Hepatocyte (in vitro differentiated cells): ENCODE measurements at regions not wholly inside any gene's neighbourhood (a gene's known extent, or its start where the extent isn't known, plus 50 kb on each side); places are given as distances from the start of the nearest gene placed in this dataset.

Experiments
- DNase-seq: peaks from one replicate; pipeline ENCODE4 v3.0.0-alpha.2; 2016; ENCODE audit warnings: low spot score
- H2AFZ ChIP-seq: fragments of 200-600 bp; sonication (generic); 2 replicates; pipeline ENCODE4 v1.6.0; 2016; ENCODE audit warnings: antibody characterized with exemption, mild to moderate bottlenecking
- H3K27ac ChIP-seq: fragments of 200-600 bp; sonication (generic); 2 replicates; pipeline ENCODE4 v1.5.1; 2016; ENCODE audit warnings: mild to moderate bottlenecking
- H3K27me3 ChIP-seq: fragments of 200-600 bp; sonication (generic); 2 replicates; pipeline ENCODE4 v1.6.1; 2016
- H3K36me3 ChIP-seq: fragments of 200-600 bp; sonication (generic); replicated peaks from 2 replicates; pipeline ENCODE4 v1.5.1; 2016; ENCODE audit warnings: low read depth; ENCODE audit not compliant: insufficient read depth
- H3K4me1 ChIP-seq: fragments of 200-600 bp; sonication (generic); 2 replicates; pipeline ENCODE4 v1.5.1; 2016; ENCODE audit warnings: mild to moderate bottlenecking, moderate library complexity; ENCODE audit not compliant: insufficient read depth
- H3K4me2 ChIP-seq: fragments of 200-600 bp; sonication (generic); 2 replicates; pipeline ENCODE4 v1.6.0; 2016
- H3K4me3 ChIP-seq: fragments of 200-600 bp; sonication (generic); 2 replicates; pipeline ENCODE4 v1.5.1; 2016; ENCODE audit warnings: mild to moderate bottlenecking
- H3K79me2 ChIP-seq: fragments of 200-600 bp; sonication (generic); 2 replicates; pipeline ENCODE4 v1.6.0; 2017; ENCODE audit warnings: mild to moderate bottlenecking
- H3K9me2 ChIP-seq: fragments of 200-600 bp; sonication (generic); replicated peaks from 2 replicates; pipeline ENCODE4 v1.6.0; 2017; ENCODE audit warnings: mild to moderate bottlenecking; ENCODE audit not compliant: insufficient read depth
- H3K9me3 ChIP-seq: fragments of 200-600 bp; sonication (generic); 2 replicates; pipeline ENCODE4 v1.5.1; 2016; ENCODE audit warnings: low read depth, mild to moderate bottlenecking
- H4K20me1 ChIP-seq: fragments of 200-600 bp; sonication (generic); 2 replicates; pipeline ENCODE4 v1.6.0; 2016; ENCODE audit warnings: mild to moderate bottlenecking; ENCODE audit not compliant: insufficient read depth, poor library complexity, severe bottlenecking
- EZH2 ChIP-seq: fragments of 200-600 bp; sonication (generic); IDR thresholded peaks from 2 replicates; pipeline ENCODE4 v1.6.1; 2016; ENCODE audit warnings: antibody characterized with exemption, mild to moderate bottlenecking, borderline replicate concordance
- EZH2phosphoT487 ChIP-seq: fragments of 200-600 bp; sonication (generic); IDR thresholded peaks from one replicate; pipeline ENCODE4 v1.6.1; 2018; ENCODE audit warnings: antibody characterized with exemption, mild to moderate bottlenecking, low read depth, moderate library complexity; ENCODE audit not compliant: unreplicated experiment, severe bottlenecking
- WGBS: methylation state at CpG from one replicate; pipeline ENCODE4 v1.1.6; 2016; ENCODE audit warnings: low lambda C conversion rate; ENCODE audit errors: missing lambda C conversion rate; 5-methylcytosine and 5-hydroxymethylcytosine counted together
- TF ChIP-seq, protein P1 (sequence below): fragments of 200-600 bp; sonication (generic); IDR thresholded peaks from 2 replicates; pipeline ENCODE4 v1.5.1; 2016; ENCODE audit warnings: antibody characterized with exemption, mild to moderate bottlenecking; ENCODE audit not compliant: poor library complexity

DNA sequence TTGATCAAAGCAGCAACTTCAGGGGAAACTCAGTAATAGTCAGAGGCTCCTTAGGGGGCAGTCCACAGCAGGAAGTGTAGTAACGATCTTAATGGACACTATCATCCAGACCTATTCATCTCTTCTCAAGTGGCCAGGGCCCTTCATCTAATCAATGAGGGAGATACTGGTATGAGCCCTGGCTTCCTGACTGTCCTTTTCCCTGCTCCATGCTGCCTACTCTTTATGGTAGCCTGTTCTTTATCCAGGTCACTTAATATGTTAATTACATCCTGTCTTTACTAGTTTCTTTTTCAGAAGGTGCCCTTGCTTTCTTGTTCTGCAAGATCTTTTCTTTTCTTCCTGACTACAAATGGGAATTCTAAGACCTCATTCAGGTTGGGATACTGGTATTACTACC, 197.1 kb downstream of the CAVIN4 start:
- TF ChIP-seq, protein P1, sequence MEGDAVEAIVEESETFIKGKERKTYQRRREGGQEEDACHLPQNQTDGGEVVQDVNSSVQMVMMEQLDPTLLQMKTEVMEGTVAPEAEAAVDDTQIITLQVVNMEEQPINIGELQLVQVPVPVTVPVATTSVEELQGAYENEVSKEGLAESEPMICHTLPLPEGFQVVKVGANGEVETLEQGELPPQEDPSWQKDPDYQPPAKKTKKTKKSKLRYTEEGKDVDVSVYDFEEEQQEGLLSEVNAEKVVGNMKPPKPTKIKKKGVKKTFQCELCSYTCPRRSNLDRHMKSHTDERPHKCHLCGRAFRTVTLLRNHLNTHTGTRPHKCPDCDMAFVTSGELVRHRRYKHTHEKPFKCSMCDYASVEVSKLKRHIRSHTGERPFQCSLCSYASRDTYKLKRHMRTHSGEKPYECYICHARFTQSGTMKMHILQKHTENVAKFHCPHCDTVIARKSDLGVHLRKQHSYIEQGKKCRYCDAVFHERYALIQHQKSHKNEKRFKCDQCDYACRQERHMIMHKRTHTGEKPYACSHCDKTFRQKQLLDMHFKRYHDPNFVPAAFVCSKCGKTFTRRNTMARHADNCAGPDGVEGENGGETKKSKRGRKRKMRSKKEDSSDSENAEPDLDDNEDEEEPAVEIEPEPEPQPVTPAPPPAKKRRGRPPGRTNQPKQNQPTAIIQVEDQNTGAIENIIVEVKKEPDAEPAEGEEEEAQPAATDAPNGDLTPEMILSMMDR: no peak
- TF ChIP-seq EZH2phosphoT487 (no peak), EZH2 (no peak)
- no peaks in the 10 kb centered on the region for H3K36me3 ChIP-seq
- H3K9me2 ChIP-seq: no peaks in the 10 kb centered on the region
- H3K79me2 ChIP-seq: no peaks in the 10 kb centered on the region
- no peak overlapping the region for H3K4me3 ChIP-seq
- 35% methylated on average over 1 of the region's 1 CpG for WGBS
- H3K4me1 ChIP-seq: no peaks in the 10 kb centered on the region
- H4K20me1 ChIP-seq: no peaks in the 10 kb centered on the region
- H3K9me3 ChIP-seq: no peaks in the 10 kb centered on the region
- no peak overlapping the region for H3K27ac ChIP-seq
- no peaks in the 10 kb centered on the region for H3K27me3 ChIP-seq
- DNase-seq: no peak
- no peak overlapping the region for H3K4me2 ChIP-seq
- H2AFZ ChIP-seq: no peak overlapping the region

DNA sequence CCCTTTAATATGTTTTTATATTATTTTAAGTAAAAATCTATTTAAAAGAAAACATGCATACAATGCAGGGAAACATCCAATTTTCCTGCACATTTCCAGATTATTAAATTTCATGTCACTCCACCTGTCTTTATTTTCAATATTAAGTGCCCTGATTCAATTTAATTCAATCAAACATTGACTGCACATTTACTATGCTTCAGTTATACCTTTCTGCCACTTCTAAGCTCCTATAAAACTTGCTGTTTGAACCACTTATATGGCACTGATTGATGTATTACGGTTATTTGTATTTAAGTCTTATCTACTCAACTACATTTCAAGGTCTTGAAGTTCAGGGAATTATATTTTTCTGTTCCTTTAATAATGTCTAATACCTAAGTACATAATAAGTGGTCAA, 198.0 kb downstream of the CAVIN4 start:
- Histone ChIP-seq H2AFZ (no peak overlapping the region), H4K20me1 (no peaks in the 10 kb centered on the region), H3K9me3 (no peaks in the 10 kb centered on the region), H3K36me3 (no peaks in the 10 kb centered on the region), H3K27ac (no peak overlapping the region), H3K27me3 (no peaks in the 10 kb centered on the region), H3K4me3 (no peak overlapping the region), H3K9me2 (no peaks in the 10 kb centered on the region), H3K4me2 (no peak overlapping the region), H3K79me2 (no peaks in the 10 kb centered on the region), H3K4me1 (no peaks in the 10 kb centered on the region)
- no peak for TF ChIP-seq EZH2phosphoT487
- no peak for TF ChIP-seq EZH2
- TF ChIP-seq, protein P1: no peak
- WGBS: 90% methylated on average over 1 of the region's 1 CpG
- no peak for DNase-seq

DNA sequence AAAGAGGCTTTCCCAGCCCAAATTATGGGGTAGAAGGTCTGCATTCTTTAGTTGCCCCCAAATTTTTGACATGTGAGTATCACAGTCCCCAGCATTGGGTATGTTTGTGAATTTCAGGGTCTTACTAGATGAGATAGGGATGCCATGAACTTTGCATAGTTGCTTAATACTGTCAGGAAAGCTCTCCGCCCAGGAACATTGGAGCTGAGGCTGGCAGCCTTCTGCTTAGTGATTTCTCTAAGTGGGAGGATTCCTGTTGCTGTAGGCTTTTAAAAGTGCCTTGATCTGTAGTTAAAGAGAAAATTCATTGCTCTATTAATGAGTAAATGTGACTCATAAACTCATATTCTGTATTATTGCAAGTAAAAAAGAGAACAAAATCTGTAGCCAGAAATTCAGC, 206.9 kb downstream of the CAVIN4 start:
- TF ChIP-seq, protein P1: no peak
- no peaks in the 10 kb centered on the region for H3K9me2 ChIP-seq
- no peaks in the 10 kb centered on the region for H3K9me3 ChIP-seq
- no peaks in the 10 kb centered on the region for H3K27me3 ChIP-seq
- no peak overlapping the region for H3K4me2 ChIP-seq
- no peak overlapping the region for H3K4me3 ChIP-seq
- H3K4me1 ChIP-seq: no peaks in the 10 kb centered on the region
- no peaks in the 10 kb centered on the region for H3K79me2 ChIP-seq
- no peaks in the 10 kb centered on the region for H3K36me3 ChIP-seq
- WGBS: 78% methylated on average over 1 of the region's 1 CpG
- H4K20me1 ChIP-seq: no peaks in the 10 kb centered on the region
- H3K27ac ChIP-seq: no peak overlapping the region
- no peak overlapping the region for H2AFZ ChIP-seq
- no peak for DNase-seq

DNA sequence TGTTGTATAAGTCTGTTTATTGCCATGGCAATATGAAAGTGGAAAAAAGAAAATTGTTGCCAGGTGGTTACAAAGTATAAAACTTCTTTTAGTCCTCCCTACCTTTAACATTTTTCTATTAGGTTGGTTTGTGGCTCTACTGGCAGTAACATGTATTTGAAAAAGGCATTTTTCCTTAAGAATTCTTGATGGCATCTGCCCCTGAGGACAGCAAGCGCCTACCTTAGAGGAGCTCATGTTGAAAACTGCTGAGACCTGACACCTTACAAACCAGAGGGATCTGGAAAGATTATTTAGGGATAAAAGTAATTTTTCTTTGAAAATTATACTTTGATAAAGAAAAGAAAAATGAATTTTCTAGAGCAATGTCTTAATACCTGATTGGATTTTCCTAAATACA, 208.1 kb downstream of the CAVIN4 start:
- H2AFZ ChIP-seq: no peak overlapping the region
- 80% methylated on average over 1 of the region's 1 CpG for WGBS
- H3K27me3 ChIP-seq: no peaks in the 10 kb centered on the region
- no peaks in the 10 kb centered on the region for H3K4me1 ChIP-seq
- H4K20me1 ChIP-seq: no peaks in the 10 kb centered on the region
- TF ChIP-seq EZH2 (no peak), EZH2phosphoT487 (no peak)
- TF ChIP-seq, protein P1: no peak
- no peak for DNase-seq
- H3K4me3 ChIP-seq: no peak overlapping the region
- no peaks in the 10 kb centered on the region for H3K9me3 ChIP-seq
- no peaks in the 10 kb centered on the region for H3K9me2 ChIP-seq
- H3K4me2 ChIP-seq: no peak overlapping the region
- H3K36me3 ChIP-seq: no peaks in the 10 kb centered on the region
- no peak overlapping the region for H3K27ac ChIP-seq
- no peaks in the 10 kb centered on the region for H3K79me2 ChIP-seq
